K562 (cell line): ENCODE measurements at regions not wholly inside any gene's neighbourhood (a gene's known extent, or its start where the extent isn't known, plus 50 kb on each side); places are given as distances from the start of the nearest gene placed in this dataset.

ENCODE experiments used
- ATAC-seq: fragments of 200-7000 bp; cut with Tn5 transposase; 3 replicates; pipeline ENCODE4 v1.9.1; 2020; ENCODE audit warnings: moderate library complexity
- BruUV-seq: library from RNA; stranded (reverse); fragments of 400-500 nt; replicated peaks from 2 replicates; lab custom pipeline; 2021; lab: Mats Ljungman, UMichigan
- CTCF ChIA-PET: fragments of 300-600 bp; formaldehyde crosslinking; extraction: SDS; loops from one replicate; lab custom pipeline; 2021; ENCODE audit warnings: low intra/inter-chr PET ratio; lab: Yijun Ruan, JAX
- POLR2A ChIA-PET: fragments of 300-600, 350-650 bp; sonication (Branson Sonifier 250); formaldehyde crosslinking; extraction: SDS; loops from one replicate; lab custom pipeline; 2021; ENCODE audit warnings: antibody characterized with exemption, inconsistent platforms; lab: Yijun Ruan, JAX
- DNase-seq, 4 experiments: peaks; one replicate each; pipeline versions ENCODE4 v3.0.0 to v3.0.0-alpha.2; 2011 to 2018; ENCODE audit warnings: low spot score in 3 of 4, mixed read lengths in 3 of 4; ENCODE audit errors: extremely low read depth in 1 of 4
- FAIRE-seq: peaks from 2 replicates; lab custom pipeline; 2011; peaks lifted over from hg19 to GRCh38; lab: Jason Lieb, UNC
- H2AFZ ChIP-seq: 2 replicates; pipeline ENCODE4 v1.6.0; 2011; ENCODE audit warnings: low read depth, low read length, control low read depth, inconsistent platforms
- H3K27ac ChIP-seq: fragments of 200-600 bp; 3 replicates; pipeline ENCODE4 v1.8.0; 2011; ENCODE audit warnings: low read depth, mild to moderate bottlenecking, control low read depth, inconsistent platforms, low read length, moderate library complexity, mixed read lengths; ENCODE audit errors: extremely low read depth
- H3K27me3 ChIP-seq, 2 experiments: fragments of 300-600 bp in 1 of 2; 2 replicates in 1 of 2; 3 replicates in 1 of 2; pipeline versions ENCODE4 v1.6.0 to v1.8.0; 2011; ENCODE audit warnings: inconsistent platforms in 2 of 2, low read length in 2 of 2, mild to moderate bottlenecking in 1 of 2, mixed read lengths in 1 of 2, moderate library complexity in 1 of 2; ENCODE audit not compliant: control insufficient read depth in 2 of 2, insufficient read depth in 2 of 2
- H3K36me3 ChIP-seq: fragments of 300-600 bp; 3 replicates; pipeline ENCODE4 v1.8.0; 2011; ENCODE audit warnings: mild to moderate bottlenecking, low read length, inconsistent platforms; ENCODE audit not compliant: control insufficient read depth, insufficient read depth
- H3K4me1 ChIP-seq, 2 experiments: fragments of 200-600 bp in 1 of 2; replicated peaks in 1 of 2; 2 replicates in 1 of 2; 3 replicates in 1 of 2; pipeline versions ENCODE4 v1.5.1 to v1.8.0; 2011; ENCODE audit warnings: inconsistent platforms in 2 of 2, low read length in 2 of 2, mild to moderate bottlenecking in 1 of 2, mixed read lengths in 1 of 2, moderate library complexity in 1 of 2; ENCODE audit not compliant: control insufficient read depth in 2 of 2, insufficient read depth in 2 of 2
- H3K4me2 ChIP-seq: 2 replicates; pipeline ENCODE4 v1.6.1; 2011; ENCODE audit warnings: low read length, control low read depth, inconsistent platforms, mixed read lengths; ENCODE audit not compliant: insufficient read depth
- H3K4me3 ChIP-seq: fragments of 200-600 bp; sonication (generic), shearing (Covaris generic); 2 replicates; pipeline ENCODE4 v1.5.1; 2016; ENCODE audit warnings: control low read depth, inconsistent platforms
- H3K79me2 ChIP-seq: fragments of 200-600 bp; 3 replicates; pipeline ENCODE4 v1.8.0; 2011; ENCODE audit warnings: low read length, inconsistent platforms; ENCODE audit not compliant: control insufficient read depth, insufficient read depth
- H3K9ac ChIP-seq, 2 experiments: 2 replicates each; pipeline versions ENCODE4 v1.6.0 to v1.6.1; 2011; ENCODE audit warnings: low read depth in 2 of 2, low read length in 2 of 2, control low read depth in 1 of 2, inconsistent platforms in 1 of 2, mild to moderate bottlenecking in 1 of 2, mixed read lengths in 1 of 2; ENCODE audit not compliant: insufficient read depth in 1 of 2
- H3K9me1 ChIP-seq: one replicate; pipeline ENCODE4 v1.6.0; 2011; ENCODE audit warnings: inconsistent platforms, mild to moderate bottlenecking, low read length, moderate library complexity; ENCODE audit not compliant: control insufficient read depth, insufficient read depth
- H3K9me3 ChIP-seq: replicated peaks from 2 replicates; pipeline ENCODE4 v1.5.1; 2011; ENCODE audit warnings: low read depth, low read length, inconsistent platforms; ENCODE audit not compliant: control insufficient read depth, insufficient read depth
- H4K20me1 ChIP-seq: replicated peaks from 2 replicates; pipeline ENCODE4 v1.6.1; 2011; ENCODE audit warnings: low read length, inconsistent platforms, mixed read lengths; ENCODE audit not compliant: control insufficient read depth, insufficient read depth
- DDX20 ChIP-seq: fragments of 450-650 bp; IDR thresholded peaks from 2 replicates; pipeline ENCODE4 v1.6.1; 2016; ENCODE audit warnings: missing genetic modification characterization, low read depth, mild to moderate bottlenecking, missing compliant biosample characterization, moderate library complexity
- HMGN3 ChIP-seq: IDR thresholded peaks from 2 replicates; pipeline ENCODE4 v1.6.1; 2011; ENCODE audit warnings: borderline replicate concordance, low read depth, mild to moderate bottlenecking, mixed read lengths, low read length; ENCODE audit not compliant: insufficient read length; ENCODE audit errors: extremely low read depth
- MCM5 ChIP-seq: fragments of 450-650 bp; IDR thresholded peaks from 2 replicates; pipeline ENCODE4 v1.6.1; 2016; ENCODE audit warnings: low read depth
- RNF2 ChIP-seq: sonication (generic); IDR thresholded peaks from 2 replicates; pipeline ENCODE4 v1.6.1; 2016
- TFE3 ChIP-seq: fragments of 450-650 bp; formaldehyde crosslinking; IDR thresholded peaks from 2 replicates; pipeline ENCODE4 v1.4.0; 2020; ENCODE audit warnings: mild to moderate bottlenecking, mixed read lengths
- ZEB2 ChIP-seq: fragments of 450-650 bp; IDR thresholded peaks from 2 replicates; pipeline ENCODE4 v1.6.1; 2016
- in situ Hi-C: fragments of 300-500 bp; cut with MboI; formaldehyde crosslinking; loops from 4 replicates; pipeline ENCODE4 v1.15.0; 2018; ENCODE audit warnings: inconsistent platforms, mixed read lengths
- intact Hi-C: fragments of 100-400 bp; cut with micrococcal nuclease; formaldehyde crosslinking; loops from 2 replicates; pipeline ENCODE4 v1.14.2; 2022

GRCh38 chr3:137111497-137111896, 153.7 kb downstream of the IL20RB start (continued):
- no peak for TF ChIP-seq MCM5
- no peak for TF ChIP-seq HMGN3
- no peak for TF ChIP-seq ZEB2
- TF ChIP-seq TFE3 (CRISPR knock-in tag), result no peak
- no peak for TF ChIP-seq RNF2
- TF ChIP-seq, all 486 proteins: peak for 0

- FAIRE-seq (no peak), ATAC-seq (no peak), DNase-seq (no peak)
- H3K4me2 ChIP-seq, result no peak overlapping the region
- BruUV-seq, result no TSS peak
- intact Hi-C loops (no loop called here), in situ Hi-C loops (loop anchor here (25.0 kb wide), 1 partner anchor 846 kb away; no protein-coding TSS in a partner anchor)
- no peaks in the 10 kb centered on the region for H3K79me2 ChIP-seq
- H3K9me1 ChIP-seq, result no peaks in the 10 kb centered on the region
- no peaks in the 10 kb centered on the region for H3K27me3 ChIP-seq
- ChIA-PET CTCF (no interaction called here), POLR2A (no interaction called here)
- H4K20me1 ChIP-seq, result no peaks in the 10 kb centered on the region
- H3K4me1 ChIP-seq, result no peaks in the 10 kb centered on the region
- no peak overlapping the region for H3K4me3 ChIP-seq
- H3K27ac ChIP-seq, result no peak overlapping the region
- H3K9me3 ChIP-seq, result no peaks in the 10 kb centered on the region
- H2AFZ ChIP-seq, result no peak overlapping the region
- H3K9ac ChIP-seq, result no peak overlapping the region
- TF ChIP-seq DDX20, result no peak
- no peaks in the 10 kb centered on the region for H3K36me3 ChIP-seq
Measured at GRCh38 chr3:137116619-137117018, 158.8 kb downstream of the IL20RB start.
